GM23338 (cell line): ENCODE measurements at regions not wholly inside any gene's neighbourhood (a gene's known extent, or its start where the extent isn't known, plus 50 kb on each side); places are given as distances from the start of the nearest gene placed in this dataset.

Source experiments
- ATAC-seq: fragments of 200-7000 bp; cut with Tn5 transposase; 3 replicates; pipeline ENCODE4 v1.9.1; 2020
- DNase-seq: peaks from one replicate; pipeline ENCODE4 v3.0.0-alpha.2; 2015; ENCODE audit warnings: low spot score
- H2AFZ ChIP-seq: fragments of 200-600 bp; sonication (generic); 2 replicates; pipeline ENCODE4 v1.8.0; 2016; ENCODE audit warnings: antibody characterized with exemption, mild to moderate bottlenecking, moderate library complexity
- H3F3A ChIP-seq: fragments of 200-600 bp; sonication (generic); replicated peaks from 2 replicates; pipeline ENCODE4 v1.8.0; 2017; ENCODE audit warnings: antibody characterized with exemption, mixed run types, low read depth
- H3K27ac ChIP-seq: fragments of 200-600 bp; sonication (generic); 2 replicates; pipeline ENCODE4 v1.6.1; 2016; ENCODE audit warnings: low read depth
- H3K27me3 ChIP-seq: fragments of 200-600 bp; sonication (generic); 2 replicates; pipeline ENCODE4 v1.8.0; 2016; ENCODE audit warnings: mild to moderate bottlenecking, mixed run types, moderate library complexity; ENCODE audit not compliant: insufficient read depth
- H3K36me3 ChIP-seq: fragments of 200-600 bp; sonication (generic); 2 replicates; pipeline ENCODE4 v1.8.0; 2016; ENCODE audit warnings: mild to moderate bottlenecking; ENCODE audit not compliant: insufficient read depth
- H3K4me1 ChIP-seq: fragments of 200-600 bp; sonication (generic); 2 replicates; pipeline ENCODE4 v1.8.0; 2016; ENCODE audit warnings: mild to moderate bottlenecking, moderate library complexity; ENCODE audit not compliant: insufficient read depth
- H3K4me2 ChIP-seq: fragments of 200-600 bp; sonication (generic); 2 replicates; pipeline ENCODE4 v1.7.1; 2017; ENCODE audit warnings: mixed run types
- H3K4me3 ChIP-seq: fragments of 200-600 bp; sonication (generic); 2 replicates; pipeline ENCODE4 v1.6.1; 2016; ENCODE audit warnings: mixed run types
- H3K79me2 ChIP-seq: fragments of 200-600 bp; sonication (generic); replicated peaks from 2 replicates; pipeline ENCODE4 v1.8.0; 2017; ENCODE audit warnings: mild to moderate bottlenecking; ENCODE audit not compliant: insufficient read depth
- H3K9me2 ChIP-seq: fragments of 200-600 bp; sonication (generic); 2 replicates; pipeline ENCODE4 v1.8.0; 2017; ENCODE audit not compliant: insufficient read depth
- H4K20me1 ChIP-seq: fragments of 200-600 bp; sonication (generic); replicated peaks from 2 replicates; pipeline ENCODE4 v1.8.0; 2017; ENCODE audit warnings: mild to moderate bottlenecking; ENCODE audit not compliant: insufficient read depth
- H3K27ac Mint-ChIP-seq: 2 replicates; pipeline ENCODE4 v1.8.0; 2020; ENCODE audit warnings: inconsistent platforms, mild to moderate bottlenecking, moderate library complexity, mixed read lengths
- H3K27me3 Mint-ChIP-seq: 3 replicates; pipeline ENCODE4 v1.8.0; 2022; ENCODE audit warnings: low read depth, mild to moderate bottlenecking, moderate library complexity, mixed read lengths, inconsistent platforms; ENCODE audit not compliant: insufficient read depth, poor library complexity
- H3K36me3 Mint-ChIP-seq: 3 replicates; pipeline ENCODE4 v1.8.0; 2021; ENCODE audit warnings: low read depth, mild to moderate bottlenecking, inconsistent platforms, moderate library complexity, mixed read lengths
- H3K4me1 Mint-ChIP-seq: 3 replicates; pipeline ENCODE4 v1.8.0; 2020; ENCODE audit warnings: mild to moderate bottlenecking, inconsistent platforms, mixed read lengths
- H3K4me3 Mint-ChIP-seq: 3 replicates; pipeline ENCODE4 v1.8.0; 2021; ENCODE audit warnings: moderate library complexity, mild to moderate bottlenecking, inconsistent platforms, mixed read lengths
- H3K9me3 Mint-ChIP-seq: 3 replicates; pipeline ENCODE4 v1.8.0; 2020; ENCODE audit warnings: moderate library complexity, mild to moderate bottlenecking, inconsistent platforms, mixed read lengths
- CREB1 ChIP-seq: fragments of 250-450 bp; sonication (Bioruptor Pico); IDR thresholded peaks from 2 replicates; pipeline ENCODE4 v1.5.0; 2020; ENCODE audit warnings: low read depth, mild to moderate bottlenecking, moderate library complexity
- CTCF ChIP-seq, 2 experiments: fragments of 200-600 bp in 1 of 2; sonication (generic) in 1 of 2; conservative IDR thresholded peaks; 2 replicates each; pipeline versions ENCODE4 v1.5.1 to v1.6.1; 2016 to 2017; ENCODE audit warnings: antibody characterized with exemption in 2 of 2, low read depth in 2 of 2, mild to moderate bottlenecking in 2 of 2, moderate library complexity in 1 of 2
- ETS1 ChIP-seq: IDR thresholded peaks from 2 replicates; pipeline ENCODE4 v1.6.1; 2016; ENCODE audit warnings: antibody characterized with exemption
- EZH2phosphoT487 ChIP-seq: fragments of 200-600 bp; sonication (generic); IDR thresholded peaks from one replicate; pipeline ENCODE4 v1.8.1; 2018; ENCODE audit warnings: antibody characterized with exemption; ENCODE audit not compliant: unreplicated experiment
- JUNB ChIP-seq: IDR thresholded peaks from one replicate; pipeline ENCODE4 v1.6.1; 2016; ENCODE audit warnings: antibody characterized with exemption; ENCODE audit not compliant: unreplicated experiment
- POLR2AphosphoS5 ChIP-seq: IDR thresholded peaks from 2 replicates; pipeline ENCODE4 v1.6.1; 2016; ENCODE audit warnings: antibody characterized with exemption, low read depth
- REST ChIP-seq: IDR thresholded peaks from one replicate; pipeline ENCODE4 v1.6.1; 2018; ENCODE audit warnings: antibody characterized with exemption; ENCODE audit not compliant: unreplicated experiment
- STAT1 ChIP-seq: IDR thresholded peaks from one replicate; pipeline ENCODE4 v1.6.1; 2016; ENCODE audit warnings: antibody characterized with exemption; ENCODE audit not compliant: unreplicated experiment
- ZNF331 ChIP-seq: fragments of 250-450 bp; sonication (Bioruptor Pico); IDR thresholded peaks from 2 replicates; pipeline ENCODE4 v1.5.0; 2020; ENCODE audit warnings: low read depth, mild to moderate bottlenecking, moderate library complexity
- ZNF462 ChIP-seq: fragments of 250-450 bp; sonication (Bioruptor Pico); IDR thresholded peaks from 2 replicates; pipeline ENCODE4 v1.5.0; 2020; ENCODE audit warnings: mild to moderate bottlenecking, moderate library complexity

GRCh38 chr4:141571362-141571761, 65.0 kb upstream of the IL15 start:
- H3K27me3 ChIP-seq, result no peaks in the 10 kb centered on the region
- H2AFZ ChIP-seq, result peak overlapping the region; percentile 18; the same call in 1 of the 2 replicates
- no peak overlapping the region for H3K4me2 ChIP-seq
- Mint-ChIP-seq H3K36me3 (no peaks in the 10 kb centered on the region), H3K27ac (no peak overlapping the region), H3K9me3 (no peaks in the 10 kb centered on the region), H3K4me1 (peaks cover 4% of the 10 kb centered on the region; the same call in 2 of the 3 replicates), H3K27me3 (no peaks in the 10 kb centered on the region), H3K4me3 (no peak overlapping the region)
- TF ChIP-seq ETS1, result no peak
- no peak for TF ChIP-seq POLR2AphosphoS5
- no peak for TF ChIP-seq ZNF462 (CRISPR knock-in tag)
- TF ChIP-seq REST, result no peak
- no peak for TF ChIP-seq ZNF331
- TF ChIP-seq JUNB, result no peak
- TF ChIP-seq STAT1, result no peak
- no peak for TF ChIP-seq EZH2phosphoT487
- TF ChIP-seq CREB1 (CRISPR knock-in tag), result no peak
- no peak for TF ChIP-seq CTCF (conservative IDR thresholded peaks at IDR 0.05; ENCODE audit: low read depth in 2 of 2)
- H3K4me1 ChIP-seq, result no peaks in the 10 kb centered on the region
- no peaks in the 10 kb centered on the region for H3F3A ChIP-seq
- H3K36me3 ChIP-seq, result no peaks in the 10 kb centered on the region
- no peaks in the 10 kb centered on the region for H3K9me2 ChIP-seq
- DNase-seq (no peak), ATAC-seq (no peak)
- H3K79me2 ChIP-seq, result no peaks in the 10 kb centered on the region
- H3K4me3 ChIP-seq, result no peak overlapping the region
- H3K27ac ChIP-seq, result no peak overlapping the region
- no peaks in the 10 kb centered on the region for H4K20me1 ChIP-seq
